NCI-H2196 treated with DMSO at 0.1 percent for 48 hours (cell line): ENCODE measurements at regions not wholly inside any gene's neighbourhood (a gene's known extent, or its start where the extent isn't known, plus 50 kb on each side); places are given as distances from the start of the nearest gene placed in this dataset.
"Not testable (repeated sequence)": the region's sequence is repeated elsewhere in the genome, so short reads cannot be mapped to it uniquely, and the experiment has no call there.

Source experiments
- DNase-seq: peaks from one replicate; lab custom pipeline; 2025; ENCODE audit not compliant: unreplicated experiment; lab: John Stamatoyannopoulos, UW

DNA sequence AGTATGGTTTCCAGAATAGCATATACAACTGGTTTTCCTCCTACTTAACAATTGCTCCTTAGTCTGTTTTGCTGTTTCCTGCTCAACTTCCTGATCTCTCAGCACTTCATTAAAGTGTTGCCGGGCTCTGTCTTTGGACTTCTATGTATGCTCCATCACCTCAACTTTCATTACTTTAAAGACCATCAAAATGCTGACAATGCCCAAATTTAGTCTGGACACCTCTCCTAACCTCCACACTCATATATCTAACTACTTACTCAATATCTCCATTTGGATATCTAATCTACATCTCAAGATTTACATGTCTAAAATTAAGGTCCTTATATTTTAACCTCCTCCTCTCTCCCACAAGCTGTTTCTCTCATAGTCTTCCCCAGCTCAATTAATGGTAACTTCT, 54.4 kb upstream of the LGR5 start:
- no peak for DNase-seq

DNA sequence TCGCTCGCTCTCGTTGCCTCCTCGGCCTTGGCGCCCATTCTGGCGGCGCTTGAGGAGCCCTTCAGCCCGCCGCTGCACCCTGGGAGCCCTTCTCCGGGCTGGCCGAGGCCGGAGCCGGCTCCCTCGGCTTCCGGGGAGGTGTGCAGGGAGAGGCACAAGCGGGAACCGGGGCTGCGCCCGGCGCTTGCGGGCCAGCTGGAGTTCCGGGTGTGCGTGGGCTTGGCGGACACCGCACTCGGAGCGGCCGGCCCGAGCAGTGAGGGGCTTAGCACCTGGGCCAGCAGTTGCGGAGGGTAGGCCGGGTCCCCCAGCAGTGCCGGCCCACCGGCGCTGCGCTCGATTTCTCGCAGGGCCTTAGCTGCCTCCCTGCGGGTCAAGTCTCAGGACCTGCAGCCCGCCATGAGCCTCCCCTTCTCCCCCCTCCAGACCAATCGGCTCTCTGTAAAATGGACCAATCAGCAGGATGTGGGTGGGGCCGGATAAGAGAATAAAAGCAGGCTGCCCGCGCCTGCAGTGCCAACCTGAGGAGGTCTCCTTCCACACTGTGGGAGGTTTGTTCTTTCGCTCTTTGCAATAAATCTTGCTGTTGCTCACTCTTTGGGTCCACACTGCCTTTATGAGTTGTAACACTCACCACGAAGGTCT, 62.8 kb upstream of the LGR5 start:
- DNase-seq, result not testable (repeated sequence)

DNA sequence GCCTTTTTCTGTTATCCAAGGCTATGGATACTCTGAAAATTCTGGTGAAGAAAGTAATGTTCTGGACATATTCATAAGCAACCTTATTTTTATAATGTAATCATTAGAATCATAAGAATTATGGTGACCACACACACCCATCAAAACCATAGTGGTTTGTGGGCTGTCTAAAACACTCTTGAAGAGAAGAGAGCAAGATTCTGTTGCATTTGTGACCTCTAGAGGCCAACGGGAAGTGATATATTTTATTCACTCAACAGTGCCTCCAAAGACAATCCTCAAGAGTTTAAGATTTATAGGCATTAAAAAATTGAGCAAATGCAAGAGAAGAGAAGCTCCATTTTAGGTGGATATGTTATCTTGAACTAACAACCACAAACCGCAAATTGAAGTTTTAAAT, 68.5 kb upstream of the LGR5 start:
- no peak for DNase-seq

DNA sequence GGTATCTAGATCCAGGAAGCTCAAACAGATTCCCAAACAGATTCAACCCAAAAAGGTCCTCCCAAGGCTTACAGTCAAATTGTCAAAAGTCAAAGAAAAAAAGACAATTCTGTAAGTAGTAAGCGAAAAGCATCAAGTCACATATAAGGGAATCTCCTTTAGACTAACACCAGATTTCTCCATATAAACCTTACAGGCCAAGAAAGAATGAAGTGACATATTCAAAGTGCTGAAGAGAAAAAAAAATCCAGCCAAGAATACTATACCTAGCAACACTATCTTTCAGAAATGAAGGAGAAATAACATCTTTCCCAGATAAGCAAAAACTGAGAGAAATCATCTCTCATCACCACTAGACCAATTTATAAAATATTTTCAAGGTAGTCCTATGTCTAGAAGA, 79.6 kb upstream of the LGR5 start:
- DNase-seq, result no peak

DNA sequence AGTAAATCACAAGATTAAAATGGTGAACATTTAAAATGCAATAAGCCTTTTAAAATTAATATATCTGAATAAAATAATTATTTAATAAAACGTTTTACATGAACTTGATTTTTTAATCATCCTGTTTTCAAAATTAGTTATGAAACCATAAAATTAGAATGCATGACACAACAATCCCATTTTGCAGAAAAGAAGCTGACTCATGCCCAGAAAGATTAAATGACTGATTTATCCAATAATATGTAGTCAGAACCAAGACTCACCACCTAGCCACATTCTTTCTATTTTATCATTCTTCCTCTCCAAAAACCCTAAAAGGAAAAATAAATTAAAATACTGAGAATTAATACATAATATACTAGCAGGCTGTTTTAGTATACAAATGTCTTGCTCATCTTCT, 83.0 kb upstream of the LGR5 start:
- no peak for DNase-seq

DNA sequence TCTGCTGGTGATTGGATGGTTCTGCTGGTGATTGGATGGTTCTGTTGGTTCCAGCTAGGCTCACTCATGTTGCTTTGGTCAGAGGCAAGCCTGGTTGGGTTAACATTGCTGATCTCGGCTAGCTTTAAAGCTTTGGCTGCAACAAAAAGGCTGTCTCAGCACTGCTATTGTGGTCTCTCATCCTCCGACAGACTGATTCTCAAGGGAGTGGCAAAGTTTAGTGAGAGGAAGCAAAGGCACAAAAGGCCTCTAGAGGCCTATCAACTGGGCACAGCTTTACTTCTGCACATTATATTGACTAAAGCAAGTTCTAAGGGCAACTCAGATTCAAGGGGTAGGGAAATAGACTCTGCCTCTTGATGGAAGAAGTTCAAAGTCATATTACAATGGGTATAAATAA, 84.7 kb upstream of the LGR5 start:
- DNase-seq, result no peak

DNA sequence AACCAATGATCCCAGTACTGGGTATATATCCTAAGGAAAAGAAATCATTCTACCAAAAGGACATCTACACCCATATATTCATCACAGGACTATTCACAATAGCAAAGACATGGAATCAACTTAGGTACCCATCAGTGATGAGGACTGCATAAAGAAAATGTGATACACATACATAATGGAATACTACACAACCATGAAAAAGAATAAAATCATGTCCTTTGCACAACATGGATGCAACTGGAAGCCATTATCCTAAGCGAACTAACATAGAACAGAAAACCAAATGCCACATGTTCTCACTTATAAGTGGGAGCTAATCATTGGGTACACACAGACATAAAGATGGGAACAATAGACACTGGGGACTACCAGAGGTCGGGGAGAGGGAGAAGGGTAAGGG, 86.0 kb upstream of the LGR5 start:
- no peak for DNase-seq

DNA sequence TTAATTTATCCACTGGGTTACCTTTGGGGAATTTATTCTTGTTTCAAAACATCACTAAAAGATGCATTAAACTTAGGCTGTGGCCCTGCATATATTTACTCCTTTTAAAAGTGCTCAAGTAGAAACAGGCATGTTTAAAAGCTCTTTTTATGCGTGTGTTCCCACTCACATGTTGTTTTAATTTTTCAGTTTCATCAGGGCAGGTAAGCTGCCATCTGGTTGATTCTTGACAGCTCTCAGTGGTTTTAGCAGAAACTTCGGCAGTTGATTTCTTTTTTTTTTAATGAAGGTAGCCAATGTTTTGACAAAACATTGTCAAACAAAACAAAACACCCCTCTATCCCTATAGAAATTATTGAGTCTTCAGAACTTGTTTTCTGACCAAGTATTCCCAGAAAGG, 89.6 kb upstream of the LGR5 start:
- DNase-seq, result no peak

DNA sequence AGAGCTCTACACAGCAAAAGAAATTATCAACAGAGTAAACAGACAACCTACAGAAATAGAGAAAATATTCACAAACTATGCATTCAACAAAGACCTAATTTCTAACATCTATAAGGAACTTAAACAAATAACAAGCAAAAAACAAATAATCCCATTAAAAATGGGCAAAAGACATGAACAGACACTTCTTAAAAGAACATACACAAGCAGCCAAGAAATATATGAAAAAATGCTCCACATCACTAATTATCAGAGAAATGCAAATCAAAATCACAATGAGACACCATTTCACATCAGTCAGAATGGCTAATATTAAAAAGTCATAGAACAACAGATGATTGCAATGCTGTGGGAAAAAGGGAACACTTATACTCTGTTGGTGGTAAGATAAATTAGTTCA, 100.7 kb upstream of the LGR5 start:
- DNase-seq, result no peak

DNA sequence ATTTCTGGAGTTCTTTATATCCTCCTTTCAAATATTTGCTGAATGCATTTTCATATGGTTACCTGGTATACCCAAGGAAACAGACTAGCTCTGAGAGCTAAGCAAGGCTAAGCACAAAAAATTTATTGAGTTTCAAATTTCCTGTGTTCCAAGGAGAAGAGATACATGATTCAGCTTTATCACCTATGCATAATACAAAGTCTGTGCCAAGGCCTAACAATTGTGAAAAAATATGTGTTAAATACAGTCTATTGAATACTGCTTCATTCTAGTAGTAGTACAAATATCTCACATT, 103.7 kb upstream of the LGR5 start:
- no peak for DNase-seq

DNA sequence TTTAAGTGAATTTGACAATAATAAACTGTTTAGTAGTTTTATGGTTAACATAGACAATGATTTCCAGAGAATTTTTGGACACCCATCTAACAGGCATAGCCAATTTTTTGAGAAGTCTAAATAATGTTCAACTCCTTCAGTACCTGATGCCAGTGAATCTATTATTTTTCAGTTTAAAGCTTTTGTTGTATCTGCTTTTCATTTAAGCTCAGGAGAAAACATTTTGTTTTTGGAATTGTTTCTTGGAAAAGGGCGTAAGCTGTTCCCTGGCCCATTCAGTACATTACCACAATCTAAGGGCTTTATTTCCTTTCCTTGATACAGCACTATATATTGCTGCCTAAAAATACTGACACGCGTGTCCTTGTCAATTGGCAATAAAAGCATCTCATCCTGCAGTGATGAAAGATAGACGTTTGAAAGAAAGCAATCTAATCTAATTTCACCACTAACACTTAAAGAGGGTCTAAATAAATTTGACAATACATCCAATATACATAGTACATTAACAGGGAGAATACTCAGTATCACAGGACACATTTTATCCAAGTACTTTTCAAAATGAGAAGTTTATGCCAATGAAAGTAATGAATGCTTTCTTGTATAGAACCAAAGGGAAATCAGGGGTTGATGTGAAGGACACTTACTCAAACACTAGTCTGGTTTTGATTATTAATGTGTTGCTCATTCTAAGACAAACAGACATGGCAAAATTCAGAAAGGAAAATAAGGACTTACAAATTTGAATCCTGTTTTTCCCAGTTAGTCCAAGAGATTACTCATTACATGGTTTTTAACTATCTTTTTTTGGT, 104.2 kb upstream of the LGR5 start:
- DNase-seq, result no peak

DNA sequence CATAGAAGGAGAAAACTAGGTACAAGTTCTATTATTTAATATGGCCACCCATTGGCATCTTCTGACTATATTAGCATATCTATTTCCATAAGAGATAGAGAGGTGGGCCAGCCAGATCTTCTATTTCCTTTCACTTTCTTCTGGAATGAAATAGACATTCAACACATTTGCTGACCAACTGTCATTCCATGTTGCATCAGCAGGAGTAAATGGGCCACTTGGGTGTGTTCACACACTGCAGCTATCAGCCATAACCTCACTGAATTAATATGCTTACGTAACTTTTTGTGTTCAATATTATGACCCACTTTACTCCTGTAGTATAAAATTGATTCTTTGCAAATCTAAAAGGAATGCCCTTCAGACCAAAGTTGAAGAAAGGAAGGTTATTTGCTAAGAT, 106.2 kb upstream of the LGR5 start:
- DNase-seq, result no peak

DNA sequence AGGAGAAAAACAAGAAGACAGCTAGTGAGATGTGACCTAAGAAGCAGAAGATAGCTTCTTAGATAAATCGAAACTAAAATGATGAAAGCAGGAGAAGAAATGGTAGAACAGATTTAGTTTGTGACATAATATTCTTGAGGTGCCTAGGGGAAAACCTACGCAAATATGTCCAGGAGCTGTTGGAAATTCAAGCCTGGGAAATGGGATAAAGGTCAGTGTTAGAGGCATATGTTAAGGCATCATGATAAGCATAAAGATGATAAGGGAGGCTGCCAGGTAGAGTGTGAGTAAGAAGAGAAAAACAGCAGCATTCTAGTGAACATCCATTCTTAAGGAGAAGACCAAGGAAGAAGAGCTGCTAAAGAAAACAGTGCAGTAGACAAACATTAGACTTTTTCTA, 109.6 kb upstream of the LGR5 start:
- DNase-seq, result no peak

DNA sequence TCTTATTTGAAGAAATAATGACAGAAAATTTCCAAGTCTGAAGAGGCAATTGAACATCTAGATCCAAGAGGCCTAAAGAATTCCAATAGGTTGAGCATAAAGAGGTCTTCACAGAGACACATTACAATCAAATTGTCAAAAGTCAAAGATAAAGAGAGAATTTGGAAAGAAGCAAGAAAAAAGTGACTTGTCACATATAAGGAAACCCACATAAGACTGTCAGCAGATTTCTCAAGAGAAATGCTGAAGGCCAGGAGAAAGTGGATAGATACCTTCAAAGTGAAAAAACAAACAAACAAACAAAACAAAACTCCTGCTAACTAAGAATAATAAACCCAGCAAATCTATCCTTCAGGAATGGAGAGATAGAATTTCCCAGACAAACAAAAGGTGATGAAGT, 118.1 kb upstream of the LGR5 start:
- no peak for DNase-seq

DNA sequence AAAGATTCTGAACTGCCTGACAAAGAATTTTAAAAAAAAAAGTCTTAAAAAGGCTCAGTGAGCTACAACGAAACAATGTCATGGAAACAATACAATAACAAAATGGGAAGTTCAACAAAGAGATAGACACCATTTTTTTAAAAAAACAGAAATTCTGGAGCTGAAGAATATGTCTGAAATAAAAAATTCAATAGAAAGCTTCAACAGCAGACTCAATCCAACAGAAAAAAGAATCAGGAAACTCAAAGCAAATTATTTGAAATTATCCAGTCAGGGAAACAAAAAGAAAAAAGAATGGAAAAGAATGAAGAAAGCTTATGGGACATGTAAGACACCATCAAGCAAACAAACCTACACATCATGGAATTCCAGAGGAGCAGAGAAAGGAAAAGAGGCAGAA, 118.5 kb upstream of the LGR5 start:
- no peak for DNase-seq

DNA sequence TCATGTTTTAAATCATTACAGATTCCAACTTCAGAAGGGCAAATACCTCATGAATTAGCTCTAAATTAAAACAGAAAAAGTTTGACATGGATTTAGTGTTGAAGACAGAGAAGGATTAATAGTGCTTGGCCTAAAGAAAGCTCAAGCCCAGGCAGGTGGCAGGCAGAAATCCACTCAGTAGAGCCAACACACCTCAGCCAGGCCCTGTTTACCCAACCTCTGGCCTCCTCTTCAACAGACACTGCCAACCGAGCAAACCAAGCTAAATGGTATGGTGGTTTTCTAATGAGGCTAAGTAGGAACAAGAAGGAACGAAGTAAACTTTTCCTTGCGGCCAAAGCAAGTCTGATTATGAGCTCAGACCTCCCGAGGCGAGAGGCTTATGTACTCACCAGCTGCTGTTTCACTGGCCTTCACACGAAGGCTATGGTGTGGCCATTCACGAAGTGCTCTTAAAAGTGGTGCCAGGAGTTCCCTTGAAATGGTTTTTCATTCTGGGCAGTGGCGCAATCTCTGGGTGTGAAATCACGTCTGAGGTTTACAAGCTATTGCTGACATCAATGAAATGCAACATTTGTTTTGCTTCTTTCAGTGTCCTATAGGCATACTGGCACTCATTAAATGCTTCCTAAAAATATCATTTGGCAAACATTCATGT, 124.1 kb upstream of the LGR5 start:
- no peak for DNase-seq

DNA sequence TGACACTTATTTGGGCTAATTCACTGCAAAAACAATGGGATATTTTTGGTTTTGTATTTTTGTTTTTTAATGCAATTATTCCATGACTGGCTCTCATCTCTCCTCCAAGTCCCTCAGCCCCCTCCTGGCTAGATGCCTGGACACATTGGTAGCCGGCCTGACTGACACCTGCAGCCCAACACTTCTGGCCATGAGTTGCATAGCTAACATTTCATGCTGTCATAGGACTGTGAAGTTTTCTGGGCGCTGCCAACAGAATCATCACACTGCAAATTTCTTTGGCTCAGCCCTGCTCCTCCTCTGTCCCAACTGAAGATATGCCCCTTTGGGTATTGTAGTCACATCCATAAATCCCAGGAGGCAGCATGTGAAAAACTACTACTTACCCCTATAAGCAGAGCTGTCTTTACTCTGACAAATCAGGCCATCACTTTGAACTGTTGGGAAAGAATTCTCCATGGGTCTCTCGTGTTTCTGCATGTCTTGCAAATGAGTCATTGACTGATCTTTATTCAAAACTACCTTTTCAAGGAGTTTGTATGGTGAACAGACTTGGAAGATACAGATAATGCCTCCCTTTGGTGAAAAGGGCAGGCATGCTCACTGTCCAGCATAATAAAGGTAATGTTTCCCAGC, 126.7 kb upstream of the LGR5 start:
- DNase-seq, result no peak

DNA sequence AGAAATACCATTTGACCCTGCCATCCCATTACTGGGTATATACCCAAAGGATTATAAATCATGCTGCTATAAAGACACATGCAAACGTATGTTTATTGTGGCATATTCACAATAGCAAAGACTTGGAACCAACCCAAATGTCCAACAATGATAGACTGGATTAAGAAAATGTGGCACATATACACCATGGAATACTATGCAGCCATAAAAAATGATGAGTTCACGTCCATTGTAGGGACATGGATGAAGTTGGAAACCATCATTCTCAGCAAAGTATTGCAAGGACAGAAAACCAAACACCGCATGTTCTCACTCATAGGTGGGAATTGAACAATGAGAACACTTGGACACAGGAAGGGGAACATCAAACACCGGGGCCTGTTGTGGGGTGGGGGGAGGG, 128.0 kb upstream of the LGR5 start:
- DNase-seq, result not testable (repeated sequence)

DNA sequence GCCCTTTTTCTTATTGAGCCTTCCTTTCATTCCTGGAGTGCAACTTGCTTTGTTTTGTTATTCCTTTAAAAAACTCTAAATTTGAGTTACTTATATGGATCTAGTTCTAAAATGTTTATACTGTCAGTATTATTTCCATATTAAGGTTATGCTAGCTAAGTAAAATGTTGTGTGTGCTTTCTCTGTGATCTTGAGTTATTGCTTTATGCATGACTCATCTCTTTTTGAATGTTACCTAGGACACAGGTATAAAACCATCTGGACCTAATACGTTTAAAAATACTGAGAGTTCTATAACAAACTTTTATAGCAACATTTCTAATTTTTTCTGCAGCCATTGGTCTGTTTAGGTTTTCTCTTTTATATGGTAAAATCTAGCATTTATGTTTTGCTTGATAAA, 132.8 kb upstream of the LGR5 start:
- no peak for DNase-seq

DNA sequence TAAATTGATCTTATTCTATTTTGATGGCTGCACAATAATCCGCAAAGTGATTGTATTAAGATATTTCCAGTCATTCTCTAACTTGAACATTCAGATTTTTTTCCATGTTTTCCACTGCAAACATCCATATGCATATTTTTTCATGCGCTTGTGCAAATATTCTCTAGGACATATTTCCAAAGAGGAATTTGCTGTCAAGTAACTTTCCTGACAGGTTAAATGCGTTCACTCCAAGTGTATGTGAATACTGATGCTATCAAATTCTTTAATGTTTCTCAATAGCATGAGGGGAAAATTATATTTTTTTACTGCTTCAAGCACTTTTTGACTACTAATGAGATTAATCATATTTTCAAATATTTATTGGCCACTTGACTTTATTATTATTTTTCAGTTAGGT, 135.3 kb upstream of the LGR5 start:
- DNase-seq, result no peak

DNA sequence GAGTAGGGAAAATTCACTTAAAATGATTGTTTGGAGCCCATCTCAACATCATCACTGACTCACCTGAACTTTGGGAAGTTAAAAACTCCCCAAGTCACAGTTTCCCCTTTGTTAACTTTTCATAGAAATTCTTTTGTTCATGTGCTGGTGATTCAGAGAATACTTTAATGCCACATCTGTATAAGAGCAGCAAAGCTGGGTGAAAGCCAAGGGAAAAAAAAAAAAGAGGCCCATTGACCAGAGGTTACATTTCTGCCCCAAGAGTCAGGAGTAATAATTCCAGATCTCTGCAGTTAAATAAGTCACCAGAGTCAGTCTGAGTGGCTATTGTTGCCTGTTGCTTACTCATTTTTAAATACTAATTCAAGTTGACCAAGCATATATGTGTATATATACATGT, 136.4 kb upstream of the LGR5 start:
- no peak for DNase-seq
